OCI-LY1 (cell line): ENCODE measurements at regions not wholly inside any gene's neighbourhood (a gene's known extent, or its start where the extent isn't known, plus 50 kb on each side); places are given as distances from the start of the nearest gene placed in this dataset.

Experiments used
- EZH2 ChIP-seq: fragments of 200-600 bp; sonication (generic), shearing (Covaris generic); IDR thresholded peaks from 2 replicates; pipeline ENCODE4 v1.8.0; 2017; ENCODE audit warnings: borderline replicate concordance, mixed run types, mild to moderate bottlenecking, antibody characterized with exemption, low read length, moderate library complexity, mixed read lengths
- TF ChIP-seq, protein P1 (sequence below): fragments of 200-600 bp; sonication (generic), shearing (Covaris generic); IDR thresholded peaks from 2 replicates; pipeline ENCODE4 v1.5.1; 2017; ENCODE audit warnings: mild to moderate bottlenecking, antibody characterized with exemption, low read length, moderate library complexity, mixed read lengths

DNA sequence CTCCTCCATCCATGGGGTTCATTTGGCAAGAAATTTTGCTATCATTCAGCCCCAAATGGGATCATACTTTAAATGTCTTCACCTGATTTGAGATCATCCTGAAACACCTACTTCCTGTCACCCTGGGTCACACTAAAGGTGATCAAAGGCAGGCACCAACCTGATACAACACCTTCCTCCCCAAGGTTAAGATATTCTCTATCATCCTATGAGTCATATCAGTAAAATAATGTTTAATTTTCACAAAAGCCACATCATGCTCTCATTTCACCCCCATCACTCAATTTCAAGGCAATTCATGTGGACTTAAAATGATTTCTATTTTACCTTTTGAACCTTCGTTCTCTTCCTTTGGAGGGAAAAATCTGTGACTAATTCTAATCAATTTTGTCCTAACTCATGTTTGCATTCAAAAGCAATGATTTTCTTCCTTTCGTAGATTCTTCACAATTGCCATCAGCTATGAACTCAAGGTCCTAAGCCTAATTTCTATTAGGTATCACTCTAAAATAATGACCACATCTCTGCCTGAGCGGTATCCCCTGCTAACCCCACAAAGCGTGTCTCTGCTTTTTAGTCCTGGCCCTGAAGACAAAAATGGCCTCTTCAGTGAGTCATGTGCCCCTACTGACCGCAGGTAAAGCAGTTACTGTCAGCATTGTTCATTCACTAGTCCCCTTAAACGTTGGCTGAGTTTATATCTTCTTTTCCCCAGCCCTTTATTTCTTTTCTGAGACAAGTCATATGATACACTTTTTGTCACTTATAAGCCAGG is 139.0 kb downstream of the SPRY2 start:
- TF ChIP-seq, protein P1, sequence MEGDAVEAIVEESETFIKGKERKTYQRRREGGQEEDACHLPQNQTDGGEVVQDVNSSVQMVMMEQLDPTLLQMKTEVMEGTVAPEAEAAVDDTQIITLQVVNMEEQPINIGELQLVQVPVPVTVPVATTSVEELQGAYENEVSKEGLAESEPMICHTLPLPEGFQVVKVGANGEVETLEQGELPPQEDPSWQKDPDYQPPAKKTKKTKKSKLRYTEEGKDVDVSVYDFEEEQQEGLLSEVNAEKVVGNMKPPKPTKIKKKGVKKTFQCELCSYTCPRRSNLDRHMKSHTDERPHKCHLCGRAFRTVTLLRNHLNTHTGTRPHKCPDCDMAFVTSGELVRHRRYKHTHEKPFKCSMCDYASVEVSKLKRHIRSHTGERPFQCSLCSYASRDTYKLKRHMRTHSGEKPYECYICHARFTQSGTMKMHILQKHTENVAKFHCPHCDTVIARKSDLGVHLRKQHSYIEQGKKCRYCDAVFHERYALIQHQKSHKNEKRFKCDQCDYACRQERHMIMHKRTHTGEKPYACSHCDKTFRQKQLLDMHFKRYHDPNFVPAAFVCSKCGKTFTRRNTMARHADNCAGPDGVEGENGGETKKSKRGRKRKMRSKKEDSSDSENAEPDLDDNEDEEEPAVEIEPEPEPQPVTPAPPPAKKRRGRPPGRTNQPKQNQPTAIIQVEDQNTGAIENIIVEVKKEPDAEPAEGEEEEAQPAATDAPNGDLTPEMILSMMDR, result no peak
- no peak for TF ChIP-seq EZH2
